ENCODE measurements at regions not wholly inside any gene's neighbourhood (a gene's known extent, or its start where the extent isn't known, plus 50 kb on each side); places are given as distances from the start of the nearest gene placed in this dataset.

DNA sequence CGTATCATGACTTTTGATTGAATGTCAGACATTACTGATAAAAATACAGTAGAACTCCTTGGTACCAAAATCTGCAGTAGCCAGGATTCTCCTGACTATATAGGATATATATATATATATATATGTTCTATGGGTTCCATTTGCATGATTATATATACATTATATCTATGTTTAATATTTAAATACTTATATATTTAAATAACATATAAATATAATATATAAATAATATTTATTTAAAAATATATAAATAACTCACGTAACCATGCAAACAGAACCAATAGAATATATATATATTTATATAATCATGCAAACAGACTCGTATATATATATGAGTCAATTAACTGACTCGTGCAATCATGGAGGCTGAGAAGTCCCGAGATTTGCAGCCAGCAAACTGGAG is 278.8 kb upstream of the PLXNA2 start:
- no peak for DNase-seq

DNA sequence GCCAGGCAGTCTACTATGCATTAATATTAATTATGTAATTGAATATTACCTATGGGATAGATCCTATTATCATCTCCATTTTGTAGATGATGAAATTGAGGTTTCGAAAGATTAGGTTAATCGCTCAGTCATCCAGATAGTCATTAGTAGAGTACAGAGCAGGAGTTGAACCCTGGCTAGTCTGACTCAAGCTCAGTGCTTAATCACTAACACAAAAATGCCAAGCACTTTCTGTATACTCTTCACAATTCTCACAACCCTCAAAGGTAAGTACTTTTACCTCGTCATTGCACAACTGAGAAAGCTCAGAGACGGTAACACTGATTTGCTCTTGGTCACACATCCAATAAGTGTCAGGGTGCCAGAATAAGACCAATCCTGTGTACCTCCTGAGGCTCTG is 280.2 kb upstream of the PLXNA2 start:
- DNase-seq, result no peak

DNA sequence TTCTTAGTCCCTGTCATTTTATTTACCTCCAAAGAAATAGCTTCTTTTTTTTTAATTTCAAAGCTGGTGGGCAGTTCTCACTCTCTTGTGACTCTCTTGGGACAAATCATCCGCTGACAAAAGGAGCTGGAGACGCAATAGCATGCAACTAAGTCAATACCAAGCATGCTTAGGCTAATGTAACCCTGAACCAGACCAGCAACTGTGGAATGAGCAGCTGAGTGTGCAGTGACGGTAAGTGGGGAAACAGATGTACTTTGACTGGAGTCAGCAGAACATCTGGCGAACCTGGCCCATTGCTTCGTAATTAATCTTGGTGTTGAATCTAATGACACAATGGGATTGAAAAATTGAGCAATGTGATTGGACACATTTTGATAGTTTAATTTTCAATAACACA is 280.7 kb upstream of the PLXNA2 start:
- DNase-seq, result no peak

DNA sequence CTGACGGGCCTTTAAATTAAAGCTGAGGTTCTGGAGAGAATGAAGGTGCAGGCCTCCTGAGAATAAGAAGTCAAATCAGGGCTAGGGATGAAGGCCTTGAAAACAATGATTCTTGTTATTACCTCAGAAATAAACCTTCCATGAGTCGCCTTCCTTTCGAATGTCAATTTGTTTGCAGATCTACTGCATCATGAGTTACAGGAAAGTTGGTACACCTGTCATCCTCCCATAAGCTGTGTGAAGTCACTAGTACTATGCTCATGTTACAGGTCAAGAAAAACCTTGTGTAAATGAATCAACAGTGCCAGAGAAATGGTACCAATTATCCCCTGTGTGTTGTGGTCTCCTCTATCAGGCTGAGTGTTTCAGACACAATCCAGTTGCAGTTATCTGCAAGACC is 281.2 kb upstream of the PLXNA2 start:
- DNase-seq, result peak; percentile 23

DNA sequence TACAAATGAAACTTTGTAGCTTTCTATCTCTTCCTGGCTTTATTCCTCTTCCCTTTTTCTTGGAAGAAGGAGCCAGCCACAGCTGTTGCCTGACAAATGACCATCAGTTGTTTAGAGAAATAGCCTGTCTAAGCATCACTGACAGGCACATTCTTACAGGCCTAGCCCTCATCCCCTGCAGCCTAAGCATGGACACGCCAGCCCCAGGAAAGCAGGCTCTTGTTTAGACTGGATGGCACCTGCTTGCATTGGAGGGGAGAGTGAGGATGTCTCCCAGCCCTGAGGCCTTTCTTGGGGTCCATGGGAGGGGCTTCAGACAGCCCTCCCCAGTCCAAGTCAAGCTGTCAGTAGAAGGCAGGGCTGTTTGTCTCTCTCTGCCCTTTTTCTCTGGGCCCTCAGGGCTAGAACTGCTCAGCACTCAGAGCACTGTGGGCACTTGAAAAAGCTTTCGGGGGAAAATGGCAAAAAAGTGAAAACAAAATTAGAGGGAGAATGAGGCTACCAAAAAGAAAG is 282.5 kb upstream of the PLXNA2 start:
- DNase-seq, result no peak

DNA sequence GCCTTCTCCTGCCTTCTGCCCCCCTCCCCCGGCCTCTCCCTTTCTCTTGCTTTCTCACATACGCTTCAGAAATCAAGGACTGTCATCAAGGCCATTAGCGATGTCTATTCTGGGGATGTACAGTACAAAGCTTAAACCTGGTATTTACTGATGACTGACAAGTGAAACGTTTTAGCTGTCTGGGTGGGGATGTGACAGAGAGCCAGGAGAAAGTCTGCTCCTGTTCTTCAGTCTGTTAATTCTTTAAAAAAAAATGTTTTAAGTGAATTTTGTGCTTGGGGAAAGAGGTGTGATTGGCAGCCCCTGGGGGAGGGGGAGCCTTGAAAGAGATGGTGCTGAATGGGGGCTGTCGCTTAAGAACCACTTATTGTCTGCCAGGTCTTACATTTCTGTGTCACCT is 283.0 kb upstream of the PLXNA2 start:
- DNase-seq, result no peak

DNA sequence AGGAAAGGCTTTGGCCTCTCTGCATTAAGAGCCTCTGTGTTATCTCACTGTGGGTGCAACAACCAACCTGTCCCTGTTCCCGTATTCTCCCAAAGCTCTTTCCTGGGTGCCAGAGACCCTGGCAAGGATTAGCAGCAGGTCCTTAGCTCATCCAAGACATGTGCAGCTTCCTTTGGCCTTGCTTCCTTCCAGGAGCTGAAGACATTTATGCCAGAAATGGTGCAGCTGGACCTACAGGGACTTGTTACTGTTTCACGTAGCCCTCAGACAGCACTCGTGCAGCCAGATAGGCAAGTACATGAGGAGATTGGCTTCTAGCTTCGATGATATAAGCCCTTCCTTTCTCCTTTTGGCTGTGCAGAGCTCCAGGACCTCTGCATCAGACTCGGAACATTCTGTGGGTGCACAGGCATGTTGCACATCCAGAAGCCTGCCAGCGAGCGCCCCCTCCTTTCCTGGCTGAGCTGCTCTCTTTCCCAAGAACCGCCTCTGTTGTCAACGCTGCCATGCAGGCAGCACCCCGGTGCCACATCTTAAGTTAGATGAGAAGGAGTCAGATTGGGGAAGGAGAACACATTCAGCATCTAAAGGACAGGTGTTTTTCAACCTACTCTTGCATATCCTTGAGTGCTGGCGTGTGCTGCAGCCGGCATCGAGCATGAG is 284.5 kb upstream of the PLXNA2 start:
- no peak for DNase-seq

DNA sequence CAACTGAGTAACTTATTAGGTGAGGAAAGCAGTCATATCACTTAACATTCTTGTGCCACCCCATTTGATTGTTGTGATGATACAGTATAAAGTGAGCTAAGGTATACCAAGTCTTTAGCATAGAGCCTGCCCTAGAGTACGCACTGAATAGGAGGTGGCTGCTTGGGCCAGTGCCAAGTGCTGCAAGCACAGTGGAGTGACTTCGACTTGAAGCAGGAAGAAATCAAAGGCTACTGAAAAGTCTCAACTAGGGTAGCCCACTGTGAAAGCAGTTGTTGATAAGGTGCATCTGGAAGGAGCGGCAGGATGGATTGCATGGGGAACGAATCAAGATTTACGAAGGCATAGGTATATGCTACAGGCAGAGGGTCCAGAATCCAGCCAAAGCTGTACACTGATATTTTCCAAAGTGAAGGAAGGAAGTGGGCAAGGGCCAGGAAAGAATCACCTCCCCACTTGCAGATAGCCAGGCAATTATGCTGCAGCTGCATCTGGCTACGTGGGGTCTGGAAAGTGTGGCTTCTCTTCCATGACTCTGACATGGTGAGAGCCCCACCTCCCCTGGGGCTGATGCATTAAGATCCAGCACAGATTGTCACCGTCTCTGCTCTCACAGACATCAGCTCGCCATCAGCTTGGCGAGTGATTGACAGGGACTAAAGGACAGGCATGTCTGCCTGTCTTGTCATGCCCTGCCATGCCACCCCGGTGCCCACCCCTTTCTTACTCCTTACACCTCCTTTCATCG is 287.0 kb upstream of the PLXNA2 start:
- DNase-seq, result no peak

DNA sequence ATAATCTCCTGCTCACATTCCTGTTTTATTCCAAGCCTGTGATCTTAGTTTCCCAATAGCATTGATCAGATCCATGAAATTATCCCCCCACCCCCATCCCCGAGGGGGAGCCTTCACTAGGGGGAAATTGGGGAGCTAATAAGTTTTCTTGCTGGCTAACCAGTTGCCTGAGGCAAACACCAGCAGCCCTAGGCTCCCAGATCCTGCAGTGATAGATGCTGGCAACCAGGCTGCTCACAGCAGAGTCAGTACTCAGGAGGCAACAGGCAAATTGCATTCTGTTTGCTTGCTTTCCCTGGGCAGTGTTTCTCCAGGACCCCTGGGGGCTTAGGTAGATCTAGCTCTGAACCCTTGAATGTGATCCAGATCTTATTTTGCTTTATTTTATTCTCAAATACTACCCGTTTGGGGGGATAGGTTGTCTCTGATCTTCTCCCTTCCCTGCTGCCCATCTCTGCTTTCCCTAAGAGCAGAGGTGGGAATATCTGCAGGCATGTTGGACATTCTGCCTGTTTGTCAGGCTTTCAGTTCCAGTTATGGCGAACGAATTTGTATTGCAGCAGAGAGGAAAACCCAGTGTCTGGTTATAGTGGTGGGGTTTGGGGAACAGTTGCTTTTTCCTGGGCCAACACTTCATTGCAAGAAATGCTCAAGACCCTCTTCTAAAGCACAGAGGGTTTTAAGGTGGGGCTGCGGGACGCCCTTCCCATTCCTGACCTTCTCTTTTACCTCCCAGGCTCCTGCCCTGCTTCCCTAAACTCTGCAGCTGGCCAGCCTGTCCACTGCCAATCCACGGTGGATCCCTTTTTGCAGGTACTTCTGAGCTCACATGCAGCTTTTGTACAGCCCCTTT is 289.8 kb upstream of the PLXNA2 start:
- DNase-seq, result peak; percentile 50

DNA sequence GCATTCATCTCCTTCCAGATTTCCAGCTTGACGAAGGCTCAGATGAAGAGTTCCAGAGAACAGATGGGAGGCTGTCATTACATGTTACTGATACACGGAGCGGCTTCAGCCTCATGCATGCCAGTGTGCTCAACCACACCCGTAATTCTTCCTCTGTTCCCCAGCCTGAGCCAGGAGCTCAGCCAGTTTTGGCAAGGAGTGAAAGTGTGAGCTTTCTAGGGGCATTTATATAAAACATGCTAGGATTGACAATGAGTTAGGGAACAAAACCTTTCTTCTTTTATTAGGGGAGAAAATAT is 290.4 kb upstream of the PLXNA2 start:
- no peak for DNase-seq

DNA sequence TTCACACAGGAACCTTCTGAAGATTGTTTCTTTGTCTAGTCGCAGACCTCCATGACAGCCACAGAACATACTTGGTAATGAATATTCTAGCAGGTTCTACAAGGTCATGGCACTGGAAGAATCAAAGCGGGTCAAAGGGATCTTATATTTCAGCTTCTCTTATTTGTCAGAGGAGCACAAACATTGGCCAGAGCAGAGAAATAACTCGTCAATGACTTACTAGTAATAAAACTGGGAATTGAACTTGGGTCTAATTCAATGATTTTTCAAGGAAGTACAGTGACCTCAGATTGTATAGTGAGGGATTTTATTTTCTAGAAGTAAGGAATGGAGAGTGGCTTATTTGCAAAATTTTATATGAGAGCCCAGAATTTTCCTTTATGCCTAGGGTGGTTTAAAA is 290.8 kb upstream of the PLXNA2 start:
- DNase-seq, result no peak

DNA sequence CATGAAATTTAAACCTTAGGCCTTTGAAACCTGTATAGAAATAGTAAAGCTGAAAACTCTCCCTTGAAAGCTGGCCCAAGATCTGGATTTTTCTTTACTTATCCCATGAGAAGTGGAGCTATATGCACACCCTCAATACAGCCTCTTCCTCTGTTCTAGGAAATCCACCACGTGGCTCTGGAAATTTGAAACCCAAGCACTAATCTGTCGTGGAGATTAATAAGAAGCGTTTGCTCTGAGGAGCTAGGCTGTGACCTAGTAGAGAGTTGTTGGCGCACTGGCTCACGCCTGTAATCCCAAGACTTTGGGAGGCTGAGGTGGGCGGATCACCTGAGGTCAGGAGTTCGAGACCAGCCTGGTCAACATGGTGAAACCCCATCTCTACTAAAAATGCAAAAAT is 291.3 kb upstream of the PLXNA2 start:
- DNase-seq, result no peak

DNA sequence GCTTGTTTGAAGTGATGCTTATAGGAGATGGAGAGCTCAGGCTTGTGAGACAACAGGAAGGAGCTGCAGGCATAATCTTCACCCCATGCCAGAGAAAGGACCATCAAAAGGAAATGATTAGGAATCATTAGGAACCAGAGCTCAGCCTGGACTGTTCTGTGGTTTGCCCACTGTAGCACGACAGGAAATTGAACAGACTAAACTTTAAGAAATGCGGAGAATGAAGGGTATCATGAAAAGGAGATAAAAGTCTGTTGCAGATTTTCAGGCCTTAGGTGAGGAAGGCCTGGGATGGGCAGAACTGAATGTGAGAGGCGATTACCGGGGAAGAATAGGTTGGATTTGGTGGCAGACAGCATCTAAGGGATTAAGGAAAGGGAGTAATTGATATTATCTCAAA is 292.0 kb upstream of the PLXNA2 start:
- DNase-seq, result no peak

DNA sequence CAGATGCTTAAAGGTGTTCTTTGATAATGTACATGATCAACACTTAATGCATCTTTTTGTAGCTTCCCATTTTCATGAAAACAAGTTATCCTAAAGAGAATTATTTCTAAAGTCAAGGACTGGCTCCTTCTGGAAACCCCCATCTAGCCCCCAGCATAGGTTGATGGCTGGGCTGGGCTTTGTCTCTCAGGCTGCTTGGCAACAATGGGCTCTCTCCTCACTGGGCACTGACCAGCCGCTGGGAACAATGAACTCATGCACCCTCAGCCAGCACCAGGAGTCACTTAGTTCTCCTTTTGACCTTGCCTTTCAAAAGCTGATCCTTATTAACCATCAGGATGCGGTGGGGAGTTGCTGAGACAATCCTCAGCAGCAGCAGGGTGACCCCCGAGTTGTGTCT is 293.0 kb upstream of the PLXNA2 start:
- DNase-seq, result no peak

DNA sequence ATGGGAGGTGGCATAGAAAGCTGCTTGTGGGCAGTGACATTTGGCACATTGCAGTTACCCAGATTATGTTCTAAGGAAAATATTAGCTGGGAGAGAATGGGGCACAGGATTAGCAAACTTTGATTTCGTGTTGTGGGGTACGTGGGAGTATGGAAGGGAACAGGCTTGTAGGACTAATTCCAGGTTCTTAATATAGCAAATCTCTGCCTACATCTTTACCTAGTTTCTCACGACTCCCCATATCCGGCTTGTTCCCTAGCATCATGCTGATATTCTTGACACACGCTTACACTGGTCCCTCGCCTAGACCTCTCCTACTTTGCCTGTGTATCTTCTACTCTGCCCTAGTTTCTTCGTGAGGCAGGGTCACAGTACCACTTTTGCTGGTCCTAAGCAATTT is 293.9 kb upstream of the PLXNA2 start:
- DNase-seq, result no peak

DNA sequence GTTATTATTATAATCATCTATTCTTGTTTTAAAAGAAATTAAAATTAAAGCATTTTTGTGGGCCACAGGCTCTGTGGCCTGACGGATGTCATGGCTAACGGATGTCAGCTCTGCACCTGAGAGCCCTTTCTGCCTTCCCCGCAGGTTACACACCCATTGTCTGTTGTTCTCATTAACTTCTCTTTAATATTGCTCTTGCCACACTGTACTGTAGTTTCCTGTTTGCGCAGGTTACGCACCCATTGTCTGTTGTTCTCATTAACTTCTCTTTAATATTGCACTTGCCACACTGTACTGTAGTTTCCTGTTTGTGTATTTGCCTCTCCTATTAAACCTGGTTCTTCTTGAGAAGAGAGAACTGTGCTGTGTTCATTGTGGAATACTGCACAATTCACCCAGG is 294.4 kb upstream of the PLXNA2 start:
- DNase-seq, result no peak

DNA sequence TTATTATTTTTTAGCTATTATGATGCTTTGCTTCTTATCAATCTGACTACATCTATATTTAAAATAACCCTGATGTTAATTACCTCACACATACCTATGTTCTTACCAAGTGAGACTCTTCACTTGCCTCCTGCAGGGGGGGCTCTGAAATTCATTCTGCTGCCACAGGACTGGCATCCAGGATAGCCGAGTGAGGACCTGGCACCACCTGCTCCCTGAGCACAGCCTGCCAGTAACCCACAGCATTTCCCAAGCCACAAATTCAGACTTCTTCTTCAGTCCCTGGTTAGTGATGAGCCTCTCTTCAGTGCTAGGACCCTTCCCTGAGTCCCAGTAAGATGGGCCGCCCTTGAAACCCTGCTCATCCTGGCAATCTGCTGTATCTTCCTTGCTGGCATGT is 296.5 kb upstream of the PLXNA2 start:
- no peak for DNase-seq

DNA sequence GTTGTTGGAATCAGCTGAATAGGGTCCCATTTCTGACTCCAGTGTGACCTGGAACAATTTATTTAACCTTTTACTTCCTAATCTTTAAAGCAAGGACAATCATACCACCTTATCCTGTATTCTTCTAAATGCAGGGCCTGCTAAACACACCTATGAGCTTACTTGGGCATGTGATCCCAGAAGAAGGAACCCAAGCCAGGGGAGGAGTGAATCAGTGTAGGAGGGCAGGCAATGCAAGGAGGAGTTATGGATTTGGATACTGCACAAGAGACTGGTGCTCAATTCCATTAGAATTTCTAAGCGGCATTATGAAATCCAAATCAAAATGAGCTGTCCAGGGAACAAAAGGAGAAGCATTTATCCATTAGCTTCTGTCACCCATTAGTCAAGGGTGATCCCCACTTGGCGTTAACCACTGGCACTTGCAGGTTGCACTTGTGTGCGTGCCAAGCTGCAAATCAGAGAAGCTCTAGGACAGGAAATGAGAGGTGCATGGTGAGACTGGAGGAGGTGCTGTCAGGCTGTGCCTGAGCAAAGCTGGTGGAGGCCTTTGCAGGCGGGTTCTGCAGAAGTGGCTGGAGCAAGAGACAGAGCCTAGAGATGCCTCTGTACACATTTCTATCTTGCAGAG is 297.2 kb upstream of the PLXNA2 start:
- no peak for DNase-seq

DNA sequence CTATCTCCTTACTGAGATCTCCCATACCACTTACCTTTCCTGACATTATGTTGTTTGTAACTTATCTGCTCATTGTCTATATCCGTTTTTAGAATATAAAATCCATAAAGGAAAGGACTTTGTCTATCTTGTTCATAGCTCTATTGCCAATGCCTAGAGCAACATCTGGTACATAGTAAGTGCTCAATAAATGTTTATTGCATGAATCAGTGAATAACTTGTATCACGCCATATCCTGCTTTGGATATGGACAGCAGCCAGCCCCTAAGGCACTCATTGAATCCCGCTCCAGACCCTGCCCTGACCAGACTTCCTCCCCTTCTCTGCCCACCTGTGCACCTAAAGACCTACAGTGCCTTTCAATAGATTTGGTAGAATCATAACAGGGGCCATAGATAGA is 298.1 kb upstream of the PLXNA2 start:
- no peak for DNase-seq

DNA sequence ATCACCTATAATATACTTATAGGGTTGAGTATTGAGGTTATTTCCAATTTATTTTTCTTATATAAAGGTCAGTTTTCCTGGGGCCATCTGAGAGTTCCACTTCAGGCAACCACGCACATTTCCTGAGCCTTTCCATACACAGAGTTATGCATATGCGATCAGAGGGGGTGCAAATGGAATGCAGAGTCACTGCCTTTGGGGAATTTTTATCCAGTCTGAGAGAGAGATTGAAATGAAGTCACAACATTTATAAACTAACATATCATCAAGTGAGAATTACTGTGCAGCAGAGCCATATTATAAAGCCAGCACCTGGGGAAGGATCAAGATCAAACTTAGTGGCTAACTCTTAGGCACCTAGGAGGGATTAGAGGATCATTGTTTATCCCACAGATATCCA is 299.9 kb upstream of the PLXNA2 start:
- no peak for DNase-seq

DNA sequence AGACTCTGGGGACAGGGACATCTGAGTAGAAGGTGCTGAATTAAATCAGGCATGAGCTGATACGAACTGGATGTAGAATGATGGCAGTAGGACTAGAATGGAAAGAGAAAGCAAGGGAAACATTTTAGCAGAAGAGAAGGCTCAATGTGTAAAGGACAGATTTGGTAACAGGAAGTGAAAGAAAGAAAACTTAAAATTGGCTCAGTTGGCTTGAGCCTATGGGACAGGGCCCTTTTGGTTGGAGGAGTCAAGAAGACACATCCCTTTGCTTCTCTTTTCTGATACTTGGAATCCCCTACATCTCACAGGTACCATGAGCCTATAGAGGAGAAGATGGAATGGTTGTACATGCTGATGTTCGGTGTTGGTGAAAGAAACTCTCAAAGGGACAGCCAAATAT is 300.6 kb upstream of the PLXNA2 start:
- DNase-seq, result no peak

DNA sequence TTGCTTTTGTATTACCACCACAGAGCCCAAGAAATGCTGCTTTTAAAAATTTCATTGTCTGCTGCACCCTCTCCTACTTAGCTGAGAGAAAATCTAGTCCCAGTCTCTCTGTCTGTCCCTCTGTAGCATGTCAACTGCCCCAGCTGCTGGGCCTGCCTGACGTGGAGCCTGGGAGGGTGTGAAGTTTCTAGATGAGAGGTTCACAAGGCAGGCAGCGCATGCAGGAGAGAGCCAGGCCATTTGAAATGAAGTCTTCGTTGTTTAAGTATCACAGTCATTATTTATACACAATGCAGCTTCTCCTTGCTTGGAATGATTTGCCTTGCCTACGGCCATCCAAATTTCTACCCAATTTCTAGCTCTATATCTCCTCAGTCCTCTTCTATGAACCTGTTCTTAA is 306.8 kb upstream of the PLXNA2 start:
- no peak for DNase-seq

DNA sequence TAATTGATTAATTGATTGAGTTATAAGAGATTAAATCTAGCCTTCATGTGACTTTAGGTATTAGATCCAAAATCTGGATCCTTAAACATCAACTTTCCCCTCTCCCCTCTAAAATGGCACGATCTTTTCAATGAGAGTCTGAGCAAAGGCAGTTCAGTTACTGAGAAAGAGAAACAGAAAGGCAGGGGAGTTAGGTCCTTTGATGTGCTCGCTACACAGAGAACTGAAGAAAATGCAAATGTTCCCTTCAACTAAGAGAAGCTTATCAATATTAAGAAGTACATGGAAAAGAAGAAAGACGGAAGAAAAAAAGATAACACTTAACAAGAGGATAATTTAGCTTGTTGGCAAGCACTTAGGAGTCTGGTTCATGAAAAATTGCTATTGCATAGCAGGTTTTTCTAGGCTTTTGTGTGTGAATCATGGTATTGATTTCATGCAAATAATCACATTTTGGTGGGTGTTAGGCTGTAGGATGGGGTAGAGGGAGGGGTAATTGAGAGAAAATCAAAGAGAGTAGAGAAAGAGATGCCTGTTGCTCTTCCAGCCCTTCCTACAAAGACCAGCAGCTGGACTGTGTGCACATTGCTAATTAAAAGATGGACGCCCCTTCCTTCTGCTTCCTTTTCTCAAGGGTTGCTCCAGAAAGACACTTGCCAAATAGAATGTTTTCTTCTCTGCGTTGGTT is 307.6 kb upstream of the PLXNA2 start:
- peak; percentile 25 for DNase-seq

Data from NCI-H146 (cell line).